CD4-positive, alpha-beta T cell treated with Interleukin-4 for 4 hours (primary cell): ENCODE measurements at regions not wholly inside any gene's neighbourhood (a gene's known extent, or its start where the extent isn't known, plus 50 kb on each side); places are given as distances from the start of the nearest gene placed in this dataset.

Experiments
- DNase-seq: peaks from one replicate; pipeline ENCODE4 v3.0.0-alpha.2; 2020

DNA sequence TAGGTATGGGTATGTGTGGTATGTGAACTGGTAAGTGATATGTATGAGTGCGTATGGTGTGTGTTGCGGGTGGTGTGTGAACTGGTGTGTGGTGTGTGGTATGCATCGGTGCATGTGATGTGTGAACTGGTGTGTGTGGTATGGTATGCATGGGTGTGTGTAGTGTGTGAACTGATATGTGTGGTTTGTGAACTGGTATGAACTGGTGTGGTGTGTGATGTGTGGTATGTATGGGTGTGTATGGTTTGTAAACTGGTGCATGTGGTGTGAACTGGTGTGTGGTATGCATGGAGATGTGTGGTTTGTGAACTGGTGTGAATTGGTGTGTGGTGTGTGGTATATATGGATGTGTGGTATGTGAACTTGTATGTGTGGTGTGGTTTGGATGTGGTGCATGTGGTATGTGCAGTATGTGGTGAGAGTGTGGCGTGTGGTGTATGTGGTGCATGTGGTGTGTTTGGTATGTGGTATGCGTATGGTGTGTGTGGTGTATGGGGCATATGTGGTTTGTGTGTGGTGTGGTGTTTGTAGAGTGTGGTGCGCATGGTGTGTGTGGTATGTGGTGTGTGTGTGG, 208.9 kb upstream of the TNP1 start:
- no peak for DNase-seq

DNA sequence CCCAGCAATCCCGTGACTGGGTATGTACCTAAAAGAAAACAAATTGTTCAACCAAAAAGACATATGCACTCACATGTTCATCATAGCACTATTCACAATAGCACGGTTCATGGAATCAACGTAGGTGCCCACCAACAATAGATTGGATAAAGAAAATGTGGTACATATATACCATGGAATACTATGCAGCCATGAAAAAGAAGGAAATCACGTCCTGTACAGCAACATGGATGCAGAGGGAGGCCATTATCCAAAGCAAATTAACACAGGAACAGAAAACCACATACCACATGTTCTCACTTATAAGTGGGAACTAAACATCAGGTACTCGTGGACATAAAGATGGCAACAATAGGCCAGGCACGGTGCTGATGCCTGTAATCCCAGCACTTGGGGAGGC, 207.9 kb upstream of the TNP1 start:
- DNase-seq = no peak

GRCh38 chr2:217066510-217067270, 206.8 kb upstream of the TNP1 start:
- no peak for DNase-seq

- DNase-seq = no peak
Observed at GRCh38 chr2:217065695-217066405, 206.0 kb upstream of the TNP1 start.

- DNase-seq = no peak
Observed at GRCh38 chr2:217065012-217065290, 205.1 kb upstream of the TNP1 start.

DNA sequence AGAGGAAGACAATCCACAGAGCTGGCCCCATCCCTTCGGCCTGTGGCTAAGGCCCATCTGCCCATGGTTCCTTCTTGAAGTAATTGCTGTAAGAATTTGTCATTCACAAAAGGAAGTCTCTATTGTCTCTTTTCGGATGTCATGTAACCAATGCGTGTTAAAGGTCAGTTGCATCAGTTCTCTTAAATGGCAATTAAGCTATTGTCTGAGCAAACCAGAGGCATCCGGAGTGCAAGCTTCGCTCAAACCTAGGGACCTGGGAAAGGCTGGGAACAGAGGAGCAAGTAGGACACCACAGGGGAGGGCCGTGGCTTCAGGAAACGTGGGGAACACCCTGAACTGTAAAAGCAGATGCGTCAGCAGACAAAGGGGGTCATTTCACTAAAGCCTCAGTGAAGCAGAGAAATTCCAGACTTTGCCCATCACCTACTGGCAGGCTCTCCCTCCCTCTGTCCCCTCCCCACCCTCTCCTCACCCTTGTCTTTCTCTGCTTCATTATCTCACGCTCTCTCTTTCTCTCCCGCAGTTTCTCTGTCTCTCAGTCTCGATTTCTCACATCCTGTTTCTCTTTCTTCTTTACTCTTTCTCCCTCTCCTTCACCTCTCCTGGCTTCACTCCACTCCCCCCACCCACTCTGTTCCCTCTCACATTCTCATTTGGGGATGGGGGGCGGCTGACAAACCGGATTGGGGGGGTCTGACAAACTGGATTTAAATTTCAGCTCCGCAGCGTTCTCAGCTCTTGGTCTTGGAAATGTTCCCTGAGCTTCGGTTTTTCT, 204.6 kb upstream of the TNP1 start:
- no peak for DNase-seq

GRCh38 chr2:217063238-217063755, 203.4 kb upstream of the TNP1 start:
- no peak for DNase-seq

- DNase-seq = no peak
Observed at GRCh38 chr2:217062768-217063167, 202.9 kb upstream of the TNP1 start.

GRCh38 chr2:217061916-217062505, 202.1 kb upstream of the TNP1 start:
- DNase-seq = no peak

DNA sequence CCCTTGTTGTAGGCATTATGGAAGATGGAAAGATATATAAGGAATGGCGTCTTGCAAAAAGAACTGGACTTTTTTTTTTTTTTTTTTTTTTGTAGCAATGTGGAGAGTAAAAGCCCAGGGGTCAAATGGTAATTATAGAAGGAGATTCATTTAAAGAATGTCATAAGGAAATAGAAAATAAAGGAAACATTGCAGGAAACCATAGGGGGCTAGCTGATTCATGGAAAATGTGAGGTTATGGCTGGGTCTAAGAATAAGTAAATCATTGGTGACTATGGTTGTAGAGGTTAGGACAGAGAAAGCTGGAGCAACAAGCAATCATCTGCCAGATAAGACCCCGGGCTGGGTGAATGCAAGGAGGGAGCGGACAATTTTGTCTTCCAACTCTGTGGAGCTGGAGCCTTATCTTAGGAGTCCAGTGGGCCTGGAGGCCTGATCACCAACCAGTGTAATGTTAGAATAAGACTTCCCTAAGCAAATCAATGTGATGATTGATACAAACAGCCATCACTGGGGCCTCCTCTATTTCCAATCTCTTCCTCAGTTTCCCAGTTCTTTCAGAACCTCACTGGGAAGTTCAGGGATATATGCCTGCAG, 201.2 kb upstream of the TNP1 start:
- no peak for DNase-seq

DNA sequence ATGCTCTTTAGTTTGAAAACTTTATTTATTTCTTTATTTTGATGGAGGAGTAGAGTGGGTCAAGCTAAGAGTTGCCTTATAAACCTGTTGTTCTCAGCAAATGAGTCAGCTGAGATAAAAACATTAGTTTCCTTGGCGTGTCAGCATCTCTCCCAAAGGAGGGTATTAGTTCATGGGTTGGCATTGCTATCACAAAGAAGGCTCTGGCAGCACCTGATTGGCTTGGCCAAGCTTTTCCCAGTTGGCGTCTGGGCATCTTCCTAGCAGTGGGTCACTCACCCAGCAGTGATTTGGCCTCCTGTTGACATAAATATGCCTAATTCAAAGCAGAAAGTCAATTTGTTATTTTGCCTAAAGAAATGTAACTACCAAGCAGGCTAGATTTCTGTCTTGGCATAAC, 200.7 kb upstream of the TNP1 start:
- no peak for DNase-seq

DNA sequence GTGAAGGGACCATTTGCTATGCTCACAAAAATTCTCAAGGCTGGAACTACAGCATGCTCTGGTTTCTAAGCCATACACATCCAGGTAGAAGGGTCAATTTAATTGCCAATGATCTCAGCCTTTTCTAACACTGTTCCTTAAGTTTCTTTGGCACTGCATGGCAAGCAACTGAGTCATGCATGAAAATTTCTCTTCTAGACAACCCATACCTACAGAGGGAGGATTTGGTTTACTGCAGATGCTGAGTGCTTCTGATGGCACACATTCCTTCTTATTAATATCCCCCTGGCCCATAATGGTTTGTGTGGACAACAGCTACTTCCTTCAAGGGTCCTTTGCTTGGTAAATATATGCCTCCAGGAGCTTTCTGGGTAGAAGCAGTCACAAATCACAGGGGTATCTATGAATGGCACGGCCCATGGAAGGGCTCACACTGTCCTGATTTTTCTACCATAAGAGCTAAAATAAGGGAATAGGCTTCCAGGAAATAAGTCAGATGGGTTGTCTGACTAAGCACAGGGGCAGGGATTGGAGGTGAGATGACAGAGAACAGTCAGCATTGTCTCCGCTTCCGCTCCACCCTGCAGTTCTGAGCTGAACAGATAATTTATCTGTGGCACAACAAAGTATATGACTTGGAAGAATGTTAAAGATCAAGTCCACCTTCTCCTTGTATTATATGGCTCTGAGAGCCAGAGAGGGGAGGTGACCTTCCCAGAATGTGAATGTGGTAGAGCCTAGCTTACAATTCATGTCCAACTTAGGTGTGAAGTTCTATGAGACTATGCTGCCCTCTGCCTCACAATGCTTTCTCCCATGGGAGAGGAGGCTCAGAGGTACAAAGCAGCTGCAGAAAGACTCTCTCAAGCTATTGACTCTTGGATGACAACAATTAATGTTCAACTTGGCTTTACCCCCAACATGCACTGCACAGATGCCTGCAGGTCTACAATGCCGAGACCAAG, 199.2 kb upstream of the TNP1 start:
- no peak for DNase-seq

DNA sequence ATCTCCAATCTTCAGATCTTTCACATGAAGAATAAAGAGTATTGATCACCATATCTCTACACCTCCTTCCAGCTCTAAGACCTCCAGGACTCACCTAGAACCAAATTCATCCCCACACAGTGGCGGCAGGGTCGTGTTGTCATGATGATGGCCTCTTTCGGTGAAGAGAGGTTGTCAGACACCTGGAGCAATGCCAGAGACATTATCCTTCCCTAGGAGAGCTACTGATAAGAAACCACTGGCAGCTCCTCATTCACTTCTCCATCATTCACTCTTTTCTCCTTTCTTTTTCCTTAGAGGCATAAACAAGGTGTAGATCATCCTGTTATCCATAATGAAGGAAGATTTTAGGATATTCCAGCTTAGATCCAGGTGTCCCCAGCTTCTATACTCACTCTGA, 197.9 kb upstream of the TNP1 start:
- no peak for DNase-seq

GRCh38 chr2:217055624-217056023, 195.8 kb upstream of the TNP1 start:
- no peak for DNase-seq

GRCh38 chr2:217054791-217055190, 194.9 kb upstream of the TNP1 start:
- DNase-seq = no peak

GRCh38 chr2:217052856-217053577, 193.2 kb upstream of the TNP1 start:
- DNase-seq = no peak

DNA sequence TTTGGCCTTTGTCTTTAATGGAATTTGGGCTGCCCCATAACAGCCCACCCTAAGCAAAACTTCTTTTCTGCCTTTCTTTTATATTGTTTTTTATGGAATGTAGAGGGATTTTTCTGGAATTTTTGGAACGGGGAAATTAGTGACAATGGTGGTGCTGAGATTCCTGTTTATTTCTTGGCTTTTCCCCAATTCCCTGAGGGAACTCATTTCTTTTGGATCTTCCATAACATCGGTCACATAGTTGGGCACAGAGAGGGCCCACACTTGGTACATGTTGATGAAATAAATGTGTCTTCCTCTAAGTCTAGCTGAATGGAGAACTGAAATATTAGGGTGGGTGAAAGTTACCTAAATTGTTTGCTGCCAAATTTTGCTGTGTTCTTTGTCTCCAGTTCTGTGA, 191.6 kb upstream of the TNP1 start:
- DNase-seq = no peak

- DNase-seq = no peak
Observed at GRCh38 chr2:217049956-217050355, 190.1 kb upstream of the TNP1 start.

DNA sequence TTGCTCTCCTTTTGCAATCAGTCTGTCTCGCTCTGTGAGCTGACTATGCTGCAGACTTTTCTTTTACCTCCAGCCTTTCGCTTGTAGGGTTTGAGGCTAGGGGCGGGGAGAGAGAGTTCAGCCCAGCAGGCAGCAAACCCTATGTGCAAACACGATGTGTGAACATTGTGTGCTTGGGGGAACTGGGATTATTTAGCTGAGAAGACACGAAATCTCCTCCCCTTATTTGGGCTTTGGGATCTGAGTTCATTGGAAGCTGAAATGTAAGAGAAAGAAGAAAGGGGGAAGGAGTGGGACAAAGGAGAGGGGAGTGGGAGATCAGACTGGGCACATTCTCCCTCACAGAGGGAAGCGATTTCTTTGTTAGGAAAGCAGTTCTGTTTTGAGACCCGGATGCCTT, 189.6 kb upstream of the TNP1 start:
- DNase-seq = no peak

GRCh38 chr2:217048730-217049129, 188.9 kb upstream of the TNP1 start:
- no peak for DNase-seq

- no peak for DNase-seq
Observed at GRCh38 chr2:217047631-217048030, 187.8 kb upstream of the TNP1 start.
